ENCODE measurements at regions not wholly inside any gene's neighbourhood (a gene's known extent, or its start where the extent isn't known, plus 50 kb on each side); places are given as distances from the start of the nearest gene placed in this dataset.

- TF ChIP-seq CTCF (IDR thresholded peaks at IDR 0.05; ENCODE audit: insufficient read depth, low read depth, low read length) = no peak
- DNase-seq (ENCODE audit: low read depth) = no peak
Observed at GRCh38 chr15:69997161-69997485, 100.6 kb downstream of the TLE3 start.

More at GRCh38 chr15:69997161-69997485, 100.6 kb downstream of the TLE3 start:
- H3K4me3 ChIP-seq (ENCODE audit: low read depth, low read length) = no peak overlapping the region

Measured in fibroblast of villous mesenchyme (primary cell).